ENCODE measurements at regions not wholly inside any gene's neighbourhood (a gene's known extent, or its start where the extent isn't known, plus 50 kb on each side); places are given as distances from the start of the nearest gene placed in this dataset.

- TF ChIP-seq, protein P1, sequence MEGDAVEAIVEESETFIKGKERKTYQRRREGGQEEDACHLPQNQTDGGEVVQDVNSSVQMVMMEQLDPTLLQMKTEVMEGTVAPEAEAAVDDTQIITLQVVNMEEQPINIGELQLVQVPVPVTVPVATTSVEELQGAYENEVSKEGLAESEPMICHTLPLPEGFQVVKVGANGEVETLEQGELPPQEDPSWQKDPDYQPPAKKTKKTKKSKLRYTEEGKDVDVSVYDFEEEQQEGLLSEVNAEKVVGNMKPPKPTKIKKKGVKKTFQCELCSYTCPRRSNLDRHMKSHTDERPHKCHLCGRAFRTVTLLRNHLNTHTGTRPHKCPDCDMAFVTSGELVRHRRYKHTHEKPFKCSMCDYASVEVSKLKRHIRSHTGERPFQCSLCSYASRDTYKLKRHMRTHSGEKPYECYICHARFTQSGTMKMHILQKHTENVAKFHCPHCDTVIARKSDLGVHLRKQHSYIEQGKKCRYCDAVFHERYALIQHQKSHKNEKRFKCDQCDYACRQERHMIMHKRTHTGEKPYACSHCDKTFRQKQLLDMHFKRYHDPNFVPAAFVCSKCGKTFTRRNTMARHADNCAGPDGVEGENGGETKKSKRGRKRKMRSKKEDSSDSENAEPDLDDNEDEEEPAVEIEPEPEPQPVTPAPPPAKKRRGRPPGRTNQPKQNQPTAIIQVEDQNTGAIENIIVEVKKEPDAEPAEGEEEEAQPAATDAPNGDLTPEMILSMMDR (IDR thresholded peaks at IDR 0.05) = peak; percentile 48 to 79 (median 74)
- TF ChIP-seq POLR2A (IDR thresholded peaks at IDR 0.05) = no peak
Observed at GRCh38 chr7:72493850-72494661, 81.9 kb upstream of the CALN1 start.

Data from right lobe of liver (tissue), 4 donors.